PC-3 (cell line): ENCODE measurements at regions not wholly inside any gene's neighbourhood (a gene's known extent, or its start where the extent isn't known, plus 50 kb on each side); places are given as distances from the start of the nearest gene placed in this dataset.
"Not testable (repeated sequence)": the region's sequence is repeated elsewhere in the genome, so short reads cannot be mapped to it uniquely, and the experiment has no call there.

Experiments used
- ATAC-seq: fragments of 200-7000 bp; cut with Tn5 transposase; 2 replicates; pipeline ENCODE4 v1.9.1; 2020; ENCODE audit warnings: mild to moderate bottlenecking, moderate library complexity
- BruUV-seq: library from RNA; stranded (reverse); fragments of 400-500 nt; replicated peaks from 2 replicates; lab custom pipeline; 2021; lab: Mats Ljungman, UMichigan
- CTCF ChIA-PET: fragments of 300-600 bp; sonication (Branson Sonifier 250); formaldehyde crosslinking; loops from one replicate; lab custom pipeline; 2022; ENCODE audit warnings: antibody characterized with exemption; lab: Charles Lee
- POLR2A ChIA-PET: fragments of 300-600 bp; sonication (Branson Sonifier 250); formaldehyde crosslinking; loops from one replicate; lab custom pipeline; 2022; ENCODE audit warnings: antibody characterized with exemption; ENCODE audit not compliant: unreplicated experiment; lab: Charles Lee
- DNase-seq: peaks from one replicate; pipeline ENCODE4 v3.0.0-alpha.2; 2015
- H2AFZ ChIP-seq: fragments of 300-600 bp; sonication (generic); 2 replicates; pipeline ENCODE4 v1.6.0; 2016; ENCODE audit warnings: antibody characterized with exemption, low read length
- H3F3A ChIP-seq: fragments of 300-600 bp; sonication (generic); one replicate; pipeline ENCODE4 v1.6.0; 2017; ENCODE audit warnings: antibody characterized with exemption, low read length, control low read depth, mild to moderate bottlenecking; ENCODE audit not compliant: unreplicated experiment
- H3K27ac ChIP-seq: fragments of 300-600 bp; sonication (generic); 2 replicates; pipeline ENCODE4 v1.5.1; 2016; ENCODE audit warnings: mild to moderate bottlenecking, low read length
- H3K27me3 ChIP-seq: fragments of 300-600 bp; sonication (generic); 2 replicates; pipeline ENCODE4 v1.6.1; 2016; ENCODE audit warnings: low read length, mixed read lengths
- H3K36me3 ChIP-seq: fragments of 300-600 bp; sonication (generic); 2 replicates; pipeline ENCODE4 v1.6.1; 2016; ENCODE audit warnings: low read depth, mixed run types, low read length, mixed read lengths
- H3K4me1 ChIP-seq: fragments of 300-600 bp; sonication (generic); 2 replicates; pipeline ENCODE4 v1.5.1; 2016; ENCODE audit warnings: low read length; ENCODE audit not compliant: insufficient read depth
- H3K4me2 ChIP-seq: fragments of 300-600 bp; sonication (generic); 2 replicates; pipeline ENCODE4 v1.6.0; 2016; ENCODE audit warnings: low read length
- H3K4me3 ChIP-seq: fragments of 300-600 bp; sonication (generic); 2 replicates; pipeline ENCODE4 v1.5.1; 2016; ENCODE audit warnings: mild to moderate bottlenecking, low read length, mixed read lengths
- H3K79me2 ChIP-seq: fragments of 300-600 bp; sonication (generic); 2 replicates; pipeline ENCODE4 v1.6.1; 2017; ENCODE audit warnings: low read length, mixed read lengths
- H3K9ac ChIP-seq: fragments of 300-600 bp; sonication (generic); 2 replicates; pipeline ENCODE4 v1.6.0; 2016; ENCODE audit warnings: mild to moderate bottlenecking, low read length
- H3K9me2 ChIP-seq: fragments of 300-600 bp; sonication (generic); replicated peaks from 2 replicates; pipeline ENCODE4 v1.6.1; 2016; ENCODE audit warnings: mixed run types, low read length, mixed read lengths
- H3K9me3 ChIP-seq: fragments of 300-600 bp; sonication (generic); 2 replicates; pipeline ENCODE4 v1.6.1; 2016; ENCODE audit warnings: low read length, mixed read lengths
- H4K20me1 ChIP-seq: fragments of 300-600 bp; sonication (generic); 2 replicates; pipeline ENCODE4 v1.6.1; 2016; ENCODE audit warnings: low read length, mixed read lengths
- CTCF ChIP-seq: fragments of 300-600 bp; sonication (generic); conservative IDR thresholded peaks from 2 replicates; pipeline ENCODE4 v1.5.1; 2017; ENCODE audit warnings: antibody characterized with exemption, low read depth, mild to moderate bottlenecking, low read length
- EZH2 ChIP-seq: fragments of 300-600 bp; sonication (generic); IDR thresholded peaks from one replicate; pipeline ENCODE4 v1.6.1; 2017; ENCODE audit warnings: antibody characterized with exemption, mild to moderate bottlenecking, low read length; ENCODE audit not compliant: unreplicated experiment
- EZH2phosphoT487 ChIP-seq: fragments of 300-600 bp; sonication (generic); IDR thresholded peaks from 2 replicates; pipeline ENCODE4 v1.6.1; 2018; ENCODE audit warnings: mild to moderate bottlenecking, antibody characterized with exemption, low read length, borderline replicate concordance
- intact Hi-C: fragments of 100-400 bp; cut with micrococcal nuclease; formaldehyde crosslinking; loops from 2 replicates; pipeline ENCODE4 v1.9.0; 2023

- no peaks in the 10 kb centered on the region for H4K20me1 ChIP-seq
- CTCF ChIA-PET = no interaction called here
- H3K9ac ChIP-seq = no peak overlapping the region
- H3K4me2 ChIP-seq = no peak overlapping the region
- no peaks in the 10 kb centered on the region for H3K27me3 ChIP-seq
- no peaks in the 10 kb centered on the region for H3K79me2 ChIP-seq
- TF ChIP-seq CTCF (no peak), EZH2 (no peak)
- ATAC-seq (no peak), DNase-seq (no peak)
- no peaks in the 10 kb centered on the region for H3F3A ChIP-seq
- H3K9me2 ChIP-seq = no peaks in the 10 kb centered on the region
- H3K36me3 ChIP-seq = no peaks in the 10 kb centered on the region
- BruUV-seq = no TSS peak
- H3K4me1 ChIP-seq = peaks cover 6% of the 10 kb centered on the region; the same call in 1 of the 2 replicates
- H3K4me3 ChIP-seq = no peak overlapping the region
- intact Hi-C loops = no loop called here
- H2AFZ ChIP-seq = no peak overlapping the region
- no peak overlapping the region for H3K27ac ChIP-seq
- no peaks in the 10 kb centered on the region for H3K9me3 ChIP-seq
- POLR2A ChIA-PET = no interaction called here
These were observed 563.1 kb upstream of the LUZP2 start for GRCh38 chr11:23933721-23934120.

- intact Hi-C loops, ATAC-seq, H2AFZ ChIP-seq, H3K27ac ChIP-seq, H3K79me2 ChIP-seq, H3K4me3 ChIP-seq, H3K9ac ChIP-seq, BruUV-seq, H3K9me3 ChIP-seq, POLR2A ChIA-PET, H4K20me1 ChIP-seq, H3K4me2 ChIP-seq, DNase-seq, CTCF ChIA-PET, H3K4me1 ChIP-seq, H3K36me3 ChIP-seq, H3F3A ChIP-seq, H3K9me2 ChIP-seq, H3K27me3 ChIP-seq: not testable (repeated sequence)
These were observed 562.1 kb upstream of the LUZP2 start for GRCh38 chr11:23934671-23935270.

GRCh38 chr11:23942117-23942815 lies 554.6 kb upstream of the LUZP2 start:
- H3K79me2 ChIP-seq, H3K4me3 ChIP-seq, H3K4me2 ChIP-seq, H3K36me3 ChIP-seq, H4K20me1 ChIP-seq, H3K27ac ChIP-seq, H3F3A ChIP-seq, H3K9me2 ChIP-seq, H3K9ac ChIP-seq, DNase-seq, ATAC-seq, H2AFZ ChIP-seq, H3K9me3 ChIP-seq, H3K27me3 ChIP-seq, BruUV-seq, intact Hi-C loops, CTCF ChIA-PET, POLR2A ChIA-PET, H3K4me1 ChIP-seq: not testable (repeated sequence)

- TF ChIP-seq EZH2phosphoT487 = no peak
- TF ChIP-seq EZH2 = no peak
- no peak for TF ChIP-seq CTCF
- ChIA-PET CTCF (no interaction called here), POLR2A (no interaction called here)
- Histone ChIP-seq H3K4me3 (no peak overlapping the region), H3K9ac (no peak overlapping the region), H3K9me3 (no peaks in the 10 kb centered on the region), H3K4me1 (no peaks in the 10 kb centered on the region), H3K4me2 (no peak overlapping the region), H2AFZ (no peak overlapping the region), H3K79me2 (no peaks in the 10 kb centered on the region), H3K27ac (no peak overlapping the region), H3F3A (no peaks in the 10 kb centered on the region), H4K20me1 (no peaks in the 10 kb centered on the region), H3K27me3 (no peaks in the 10 kb centered on the region), H3K9me2 (no peaks in the 10 kb centered on the region), H3K36me3 (no peaks in the 10 kb centered on the region)
- intact Hi-C loops = no loop called here
- no TSS peak for BruUV-seq
- DNase-seq = no peak
- ATAC-seq = no peak
These were observed 551.9 kb upstream of the LUZP2 start for GRCh38 chr11:23944923-23945322.
